ENCODE measurements at regions not wholly inside any gene's neighbourhood (a gene's known extent, or its start where the extent isn't known, plus 50 kb on each side); places are given as distances from the start of the nearest gene placed in this dataset.
"Not testable (repeated sequence)": the region's sequence is repeated elsewhere in the genome, so short reads cannot be mapped to it uniquely, and the experiment has no call there.

DNA sequence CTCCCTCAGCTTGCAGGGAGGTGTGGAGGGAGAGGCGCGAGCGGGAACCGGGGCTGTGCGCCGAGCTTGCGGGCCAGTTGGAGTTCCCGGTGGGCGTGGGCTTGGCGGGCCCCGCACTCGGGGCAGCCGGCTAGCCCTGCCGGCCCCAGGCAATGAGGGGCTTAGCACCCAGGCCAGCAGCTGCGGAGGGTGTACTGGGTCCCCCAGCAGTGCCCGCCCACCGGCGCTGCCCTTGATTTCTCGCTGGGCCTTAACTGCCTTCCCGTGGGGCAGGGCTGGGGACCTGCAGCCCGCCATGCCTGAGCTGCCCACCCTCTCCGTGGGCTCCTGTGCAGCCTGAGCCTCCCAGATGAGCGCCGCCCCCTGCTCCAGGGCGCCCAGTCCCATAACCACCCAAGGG is 537.3 kb downstream of the ZBBX start:
- TF ChIP-seq, protein P1, sequence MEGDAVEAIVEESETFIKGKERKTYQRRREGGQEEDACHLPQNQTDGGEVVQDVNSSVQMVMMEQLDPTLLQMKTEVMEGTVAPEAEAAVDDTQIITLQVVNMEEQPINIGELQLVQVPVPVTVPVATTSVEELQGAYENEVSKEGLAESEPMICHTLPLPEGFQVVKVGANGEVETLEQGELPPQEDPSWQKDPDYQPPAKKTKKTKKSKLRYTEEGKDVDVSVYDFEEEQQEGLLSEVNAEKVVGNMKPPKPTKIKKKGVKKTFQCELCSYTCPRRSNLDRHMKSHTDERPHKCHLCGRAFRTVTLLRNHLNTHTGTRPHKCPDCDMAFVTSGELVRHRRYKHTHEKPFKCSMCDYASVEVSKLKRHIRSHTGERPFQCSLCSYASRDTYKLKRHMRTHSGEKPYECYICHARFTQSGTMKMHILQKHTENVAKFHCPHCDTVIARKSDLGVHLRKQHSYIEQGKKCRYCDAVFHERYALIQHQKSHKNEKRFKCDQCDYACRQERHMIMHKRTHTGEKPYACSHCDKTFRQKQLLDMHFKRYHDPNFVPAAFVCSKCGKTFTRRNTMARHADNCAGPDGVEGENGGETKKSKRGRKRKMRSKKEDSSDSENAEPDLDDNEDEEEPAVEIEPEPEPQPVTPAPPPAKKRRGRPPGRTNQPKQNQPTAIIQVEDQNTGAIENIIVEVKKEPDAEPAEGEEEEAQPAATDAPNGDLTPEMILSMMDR (IDR thresholded peaks at IDR 0.05), result not testable (repeated sequence)
- not testable (repeated sequence) for TF ChIP-seq POLR2A, POLR2AphosphoS5 (IDR thresholded peaks at IDR 0.05)

Measured in prostate gland (tissue), 2 donors.